ENCODE measurements at regions not wholly inside any gene's neighbourhood (a gene's known extent, or its start where the extent isn't known, plus 50 kb on each side); places are given as distances from the start of the nearest gene placed in this dataset.

GRCh38 chr1:219121679-219122078 is 52.0 kb upstream of the LYPLAL1 start:
- DNase-seq (ENCODE audit: low read depth), result no peak
- no peak for TF ChIP-seq CTCF (conservative IDR thresholded peaks at IDR 0.05; ENCODE audit: low read depth, low read length)
- no peak overlapping the region for H3K4me3 ChIP-seq (ENCODE audit: low read length)

GRCh38 chr1:219123036-219123435 is 50.6 kb upstream of the LYPLAL1 start:
- no peak overlapping the region for H3K4me3 ChIP-seq (ENCODE audit: low read length)
- TF ChIP-seq CTCF (conservative IDR thresholded peaks at IDR 0.05; ENCODE audit: low read depth, low read length), result no peak
- DNase-seq (ENCODE audit: low read depth), result no peak
